ENCODE measurements at regions not wholly inside any gene's neighbourhood (a gene's known extent, or its start where the extent isn't known, plus 50 kb on each side); places are given as distances from the start of the nearest gene placed in this dataset.

GRCh38 chr12:25308756-25309155, 58.0 kb upstream of the KRAS start:
- Histone ChIP-seq H3K4me2 (ENCODE audit: control insufficient read depth, insufficient read depth) (no peak overlapping the region), H3K27me3 (replicated peaks in 1 of 2; ENCODE audit: control insufficient read depth in 2 of 2, insufficient read depth in 2 of 2, low read length in 1 of 2) (no peaks in the 10 kb centered on the region), H3K9ac (ENCODE audit: control insufficient read depth, insufficient read depth, low read length) (no peak overlapping the region), H3K9me3 (replicated peaks; ENCODE audit: control insufficient read depth, insufficient read depth, low read length) (no peaks in the 10 kb centered on the region; the same call in 2 of the 3 replicates), H3K79me2 (ENCODE audit: control insufficient read depth, insufficient read depth, low read length) (no peaks in the 10 kb centered on the region), H2AFZ (ENCODE audit: control insufficient read depth, low read depth, low read length) (no peak overlapping the region), H3K4me3 (no peak overlapping the region), H4K20me1 (ENCODE audit: control insufficient read depth, insufficient read depth) (no peaks in the 10 kb centered on the region), H3K36me3 (ENCODE audit: control insufficient read depth in 2 of 2, insufficient read depth in 2 of 2, low read length in 1 of 2) (no peaks in the 10 kb centered on the region), H3K27ac (ENCODE audit: control insufficient read depth, insufficient read depth) (no peak overlapping the region), H3K4me1 (ENCODE audit: control insufficient read depth, insufficient read depth, low read length) (no peaks in the 10 kb centered on the region)
- no peak for ATAC-seq
- TF ChIP-seq CHD2 (IDR thresholded peaks at IDR 0.05; ENCODE audit: borderline replicate concordance, low read depth, low read length) (no peak), POLR2AphosphoS2 (IDR thresholded peaks at IDR 0.05; ENCODE audit: low read depth, low read length) (no peak), JUNB (IDR thresholded peaks at IDR 0.05) (no peak), BMI1 (IDR thresholded peaks at IDR 0.05; ENCODE audit: borderline replicate concordance) (no peak), YBX1 (IDR thresholded peaks at IDR 0.05) (no peak), PKNOX1 (IDR thresholded peaks at IDR 0.05) (no peak), PBX3 (IDR thresholded peaks at IDR 0.05; ENCODE audit: insufficient replicate concordance, low read depth, low read length) (no peak)
- 75% methylated on average over 1 of the region's 1 CpG for WGBS (ENCODE audit: insufficient coverage, insufficient replicate concordance, low lambda C conversion rate, missing lambda C conversion rate)
- ChIA-PET CTCF (interaction anchor here (1.2 kb wide), 1 partner anchor 10 kb away, joined by 3 read pairs; no protein-coding TSS in a partner anchor), SMC1A (ENCODE audit: uncharacterized antibody, unreplicated experiment) (interaction anchor here (1.3 kb wide), 1 partner anchor 17 kb away, joined by 5 read pairs; no protein-coding TSS in a partner anchor), POLR2A (no interaction called here), RAD21 (ENCODE audit: unreplicated experiment) (no interaction called here)
- intact Hi-C loops (cut with micrococcal nuclease; ENCODE audit: unreplicated experiment) (no loop called here), in situ Hi-C loops (cut with MboI) (no loop called here)
- no peak for FAIRE-seq
- BruUV-seq (replicated peaks) = no TSS peak
- DNase-seq (ENCODE audit: low read depth, low spot score) = no peak
